Fibroblast of mammary gland (primary cell): ENCODE measurements at regions not wholly inside any gene's neighbourhood (a gene's known extent, or its start where the extent isn't known, plus 50 kb on each side); places are given as distances from the start of the nearest gene placed in this dataset.
A peak's percentile ranks its signal among the peaks of the same experiment; 100 is the strongest.

Experiments
- DNase-seq: peaks from one replicate; pipeline ENCODE4 v3.0.0-alpha.2; 2010; ENCODE audit warnings: low read depth
- H3K4me3 ChIP-seq: 2 replicates; pipeline ENCODE4 v1.5.1; 2011; ENCODE audit warnings: low read depth, mild to moderate bottlenecking, low read length, moderate library complexity; ENCODE audit not compliant: control insufficient read depth
- TF ChIP-seq, protein P1 (sequence below): conservative IDR thresholded peaks from 2 replicates; pipeline ENCODE4 v1.5.1; 2011; ENCODE audit warnings: low read depth, low read length, inconsistent platforms; ENCODE audit not compliant: control insufficient read depth, insufficient read depth

GRCh38 chr4:153997516-153997915 lies 208.6 kb upstream of the SFRP2 start:
- H3K4me3 ChIP-seq, result no peak overlapping the region
- TF ChIP-seq, protein P1, sequence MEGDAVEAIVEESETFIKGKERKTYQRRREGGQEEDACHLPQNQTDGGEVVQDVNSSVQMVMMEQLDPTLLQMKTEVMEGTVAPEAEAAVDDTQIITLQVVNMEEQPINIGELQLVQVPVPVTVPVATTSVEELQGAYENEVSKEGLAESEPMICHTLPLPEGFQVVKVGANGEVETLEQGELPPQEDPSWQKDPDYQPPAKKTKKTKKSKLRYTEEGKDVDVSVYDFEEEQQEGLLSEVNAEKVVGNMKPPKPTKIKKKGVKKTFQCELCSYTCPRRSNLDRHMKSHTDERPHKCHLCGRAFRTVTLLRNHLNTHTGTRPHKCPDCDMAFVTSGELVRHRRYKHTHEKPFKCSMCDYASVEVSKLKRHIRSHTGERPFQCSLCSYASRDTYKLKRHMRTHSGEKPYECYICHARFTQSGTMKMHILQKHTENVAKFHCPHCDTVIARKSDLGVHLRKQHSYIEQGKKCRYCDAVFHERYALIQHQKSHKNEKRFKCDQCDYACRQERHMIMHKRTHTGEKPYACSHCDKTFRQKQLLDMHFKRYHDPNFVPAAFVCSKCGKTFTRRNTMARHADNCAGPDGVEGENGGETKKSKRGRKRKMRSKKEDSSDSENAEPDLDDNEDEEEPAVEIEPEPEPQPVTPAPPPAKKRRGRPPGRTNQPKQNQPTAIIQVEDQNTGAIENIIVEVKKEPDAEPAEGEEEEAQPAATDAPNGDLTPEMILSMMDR, result no peak
- peak; percentile 55 for DNase-seq

- no peak for DNase-seq
- TF ChIP-seq, protein P1, result no peak
- no peak overlapping the region for H3K4me3 ChIP-seq
Observed at GRCh38 chr4:153989505-153989904, 200.6 kb upstream of the SFRP2 start.

GRCh38 chr4:153988492-153989363 lies 199.8 kb upstream of the SFRP2 start:
- H3K4me3 ChIP-seq, result no peak overlapping the region
- peak; percentile 48 for DNase-seq
- TF ChIP-seq, protein P1, result no peak

DNA sequence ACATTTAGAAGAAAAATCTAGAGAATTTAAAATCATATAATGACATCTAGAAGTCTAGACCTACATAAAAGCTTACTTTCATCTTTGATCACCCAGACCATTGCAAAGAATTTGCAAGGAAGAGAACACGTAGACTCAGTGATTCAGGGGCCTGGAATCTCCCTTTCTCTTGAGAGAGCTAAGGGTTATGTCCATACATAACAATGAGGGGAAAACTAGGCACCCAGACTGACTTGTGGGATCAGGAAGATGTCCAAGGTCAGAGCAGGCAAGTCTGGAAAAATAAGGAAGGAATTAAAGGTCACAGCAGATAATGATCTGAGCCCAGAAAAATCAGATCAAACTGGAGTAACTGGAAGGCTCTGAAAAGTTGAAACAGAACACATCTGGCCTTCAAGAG lies 198.4 kb upstream of the SFRP2 start:
- TF ChIP-seq, protein P1, result no peak
- peak; percentile 94 for DNase-seq
- no peak overlapping the region for H3K4me3 ChIP-seq

- no peak overlapping the region for H3K4me3 ChIP-seq
- peak; percentile 39 for DNase-seq
- TF ChIP-seq, protein P1, result no peak
Observed at GRCh38 chr4:153976954-153977353, 188.1 kb upstream of the SFRP2 start.

- no peak overlapping the region for H3K4me3 ChIP-seq
- TF ChIP-seq, protein P1, result no peak
- DNase-seq, result no peak
Observed at GRCh38 chr4:153974452-153974851, 185.6 kb upstream of the SFRP2 start.

DNA sequence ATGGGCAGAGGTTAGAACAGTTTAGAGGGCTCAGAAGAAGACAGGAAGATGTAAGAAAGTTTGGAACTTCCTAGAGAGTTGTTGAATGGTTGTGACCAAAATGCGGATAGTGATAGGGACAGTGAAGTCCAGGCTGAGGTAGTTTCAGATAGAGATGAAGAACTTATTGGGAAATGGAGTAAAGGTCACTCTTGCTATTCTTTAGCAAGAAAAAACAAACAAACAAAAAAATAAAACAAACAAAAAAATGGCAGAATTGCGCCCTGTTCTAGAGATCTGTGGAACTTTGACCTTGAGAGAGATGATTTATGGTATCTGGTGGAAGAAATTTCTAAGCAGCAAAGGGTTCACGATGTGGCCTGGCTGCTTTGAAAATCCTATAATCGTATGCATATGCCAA lies 185.1 kb upstream of the SFRP2 start:
- DNase-seq, result no peak
- TF ChIP-seq, protein P1, result no peak
- no peak overlapping the region for H3K4me3 ChIP-seq
